ENCODE measurements at regions not wholly inside any gene's neighbourhood (a gene's known extent, or its start where the extent isn't known, plus 50 kb on each side); places are given as distances from the start of the nearest gene placed in this dataset.
"Not testable (repeated sequence)": the region's sequence is repeated elsewhere in the genome, so short reads cannot be mapped to it uniquely, and the experiment has no call there.

- not testable (repeated sequence) for DNase-seq
Observed at GRCh38 chrY:3491423-3491822, 87.4 kb upstream of the TGIF2LY start.

DNA sequence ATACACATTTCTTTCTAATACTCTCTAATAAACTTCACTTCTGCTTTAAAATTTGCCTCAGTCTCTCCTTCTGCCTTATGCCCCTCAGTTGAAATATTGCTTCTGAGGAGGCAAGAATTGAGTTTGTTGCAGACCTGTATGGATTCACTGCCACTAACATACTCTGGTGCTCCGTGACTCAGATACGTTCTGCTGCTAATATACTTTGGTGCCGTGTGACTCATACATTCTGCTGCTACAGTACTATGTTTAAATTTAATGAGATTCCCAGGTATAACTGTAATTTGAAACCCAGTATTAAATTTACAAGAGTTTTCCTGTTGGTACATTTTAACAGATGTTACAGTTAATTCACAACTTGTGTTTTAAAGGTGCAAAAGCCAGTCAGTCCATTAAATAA, 84.3 kb upstream of the TGIF2LY start:
- DNase-seq = not testable (repeated sequence)

GRCh38 chrY:3527040-3527439, 51.8 kb upstream of the TGIF2LY start:
- DNase-seq = peak in 11 of 51 donors; percentile 0 to 13 (median 0)

All from hypothalamus (tissue), 51 donors.